ENCODE measurements at regions not wholly inside any gene's neighbourhood (a gene's known extent, or its start where the extent isn't known, plus 50 kb on each side); places are given as distances from the start of the nearest gene placed in this dataset.

GRCh38 chr22:34403667-34404066 lies 483.4 kb upstream of the LARGE1 start (continued):
- TF ChIP-seq HNF4G (IDR thresholded peaks at IDR 0.05) (no peak), FOXA2 (IDR thresholded peaks at IDR 0.05) (no peak), HNF4A (conservative IDR thresholded peaks at IDR 0.05) (no peak), GABPA (IDR thresholded peaks at IDR 0.05 in 1 of 2, conservative IDR thresholded peaks at IDR 0.05 in 1 of 2) (no peak), JUND (IDR thresholded peaks at IDR 0.05) (no peak), ATF3 (IDR thresholded peaks at IDR 0.05) (no peak), FOXA1 (IDR thresholded peaks at IDR 0.05) (no peak), RAD21 (IDR thresholded peaks at IDR 0.05) (no peak)

GRCh38 chr22:34410111-34410510 lies 489.8 kb upstream of the LARGE1 start:
- Histone ChIP-seq H3K27me3 (ENCODE audit: control insufficient read depth in 4 of 4, insufficient read depth in 4 of 4, low read length in 3 of 4) (peaks cover 0 to 3% (median 0%) of the 10 kb centered on the region in 4 donors), H3K27ac (ENCODE audit: low read depth in 1 of 2, low read length in 2 of 2) (no peak overlapping the region), H3K9ac (ENCODE audit: low read depth in 1 of 2, low read length in 2 of 2) (no peak overlapping the region), H3K4me3 (ENCODE audit: low read depth in 1 of 3, low read length in 3 of 3) (no peak overlapping the region), H3K36me3 (ENCODE audit: control insufficient read depth in 4 of 4, insufficient read depth in 3 of 4, low read depth in 1 of 4, low read length in 3 of 4) (no peaks in the 10 kb centered on the region), H3K9me3 (ENCODE audit: control insufficient read depth in 4 of 4, low read length in 3 of 4) (no peaks in the 10 kb centered on the region), H3K4me1 (ENCODE audit: control insufficient read depth in 4 of 4, insufficient read depth in 4 of 4, low read length in 3 of 4) (no peaks in the 10 kb centered on the region)
- 45% methylated on average over 4 of the region's 4 CpGs for WGBS
- DNase-seq (ENCODE audit: low spot score) = no peak
- TF ChIP-seq SP1 (IDR thresholded peaks at IDR 0.05) (no peak), RAD21 (IDR thresholded peaks at IDR 0.05) (no peak), ATF3 (IDR thresholded peaks at IDR 0.05) (no peak), CTCF (IDR thresholded peaks at IDR 0.05; ENCODE audit: low read depth, low read length, missing input control) (no peak), REST (IDR thresholded peaks at IDR 0.05) (no peak), HNF4G (IDR thresholded peaks at IDR 0.05) (no peak), RXRA (IDR thresholded peaks at IDR 0.05) (no peak), NR2F2 (IDR thresholded peaks at IDR 0.05) (no peak), YY1 (IDR thresholded peaks at IDR 0.05) (no peak), MAX (IDR thresholded peaks at IDR 0.05) (no peak), ZBTB33 (IDR thresholded peaks at IDR 0.05) (no peak), FOXA1 (IDR thresholded peaks at IDR 0.05) (no peak), HNF4A (conservative IDR thresholded peaks at IDR 0.05) (no peak), JUND (IDR thresholded peaks at IDR 0.05) (no peak), TAF1 (conservative IDR thresholded peaks at IDR 0.05) (no peak), GABPA (IDR thresholded peaks at IDR 0.05 in 1 of 2, conservative IDR thresholded peaks at IDR 0.05 in 1 of 2) (no peak)
